CD4-positive, alpha-beta T cell treated with Interleukin-4 for 1 hour (primary cell): ENCODE measurements at regions not wholly inside any gene's neighbourhood (a gene's known extent, or its start where the extent isn't known, plus 50 kb on each side); places are given as distances from the start of the nearest gene placed in this dataset.
"Not testable (repeated sequence)": the region's sequence is repeated elsewhere in the genome, so short reads cannot be mapped to it uniquely, and the experiment has no call there.

Experiments
- DNase-seq, 2 donors: peaks; one replicate each; pipeline ENCODE4 v3.0.0-alpha.2; 2020 to 2022

GRCh38 chr14:97077687-97078086, 280.5 kb downstream of the VRK1 start:
- DNase-seq: no peak

GRCh38 chr14:97080991-97081390, 283.8 kb downstream of the VRK1 start:
- DNase-seq: no peak

- no peak for DNase-seq
These were observed 298.1 kb downstream of the VRK1 start for GRCh38 chr14:97095269-97095668.

GRCh38 chr14:97097296-97097695, 300.1 kb downstream of the VRK1 start:
- DNase-seq: no peak

GRCh38 chr14:97100306-97100705, 303.1 kb downstream of the VRK1 start:
- no peak for DNase-seq

GRCh38 chr14:97101561-97101960, 304.4 kb downstream of the VRK1 start:
- DNase-seq: no peak

- no peak for DNase-seq
These were observed 306.8 kb downstream of the VRK1 start for GRCh38 chr14:97104029-97104428.

- DNase-seq: no peak
These were observed 309.0 kb downstream of the VRK1 start for GRCh38 chr14:97106166-97106565.

GRCh38 chr14:97106609-97107008, 309.4 kb downstream of the VRK1 start:
- DNase-seq: no peak

GRCh38 chr14:97107080-97107479, 309.9 kb downstream of the VRK1 start:
- no peak for DNase-seq

GRCh38 chr14:97107760-97108159, 310.6 kb downstream of the VRK1 start:
- DNase-seq: no peak

- no peak for DNase-seq
These were observed 312.1 kb downstream of the VRK1 start for GRCh38 chr14:97109234-97109633.

GRCh38 chr14:97113339-97113738, 316.2 kb downstream of the VRK1 start:
- no peak for DNase-seq

GRCh38 chr14:97116546-97116945, 319.4 kb downstream of the VRK1 start:
- no peak for DNase-seq

- no peak for DNase-seq
These were observed 320.5 kb downstream of the VRK1 start for GRCh38 chr14:97117693-97118092.

- no peak for DNase-seq
These were observed 323.0 kb downstream of the VRK1 start for GRCh38 chr14:97120204-97120603.

- peak; percentile 26 to 35 for DNase-seq
These were observed 323.4 kb downstream of the VRK1 start for GRCh38 chr14:97120611-97121031.

GRCh38 chr14:97129639-97130038, 332.5 kb downstream of the VRK1 start:
- no peak for DNase-seq

- not testable (repeated sequence) for DNase-seq
These were observed 338.7 kb downstream of the VRK1 start for GRCh38 chr14:97135847-97136246.

GRCh38 chr14:97137705-97138104, 340.5 kb downstream of the VRK1 start:
- DNase-seq: no peak

- no peak for DNase-seq
These were observed 341.6 kb downstream of the VRK1 start for GRCh38 chr14:97138801-97139200.

- DNase-seq: no peak
These were observed 345.8 kb downstream of the VRK1 start for GRCh38 chr14:97143011-97143410.

GRCh38 chr14:97143456-97143855, 346.3 kb downstream of the VRK1 start:
- DNase-seq: no peak

GRCh38 chr14:97148021-97148420, 350.8 kb downstream of the VRK1 start:
- DNase-seq: not testable (repeated sequence)

- no peak for DNase-seq
These were observed 352.6 kb downstream of the VRK1 start for GRCh38 chr14:97149775-97150174.

- no peak for DNase-seq
These were observed 356.3 kb downstream of the VRK1 start for GRCh38 chr14:97153527-97153926.
